GM10266 (cell line): ENCODE measurements at regions not wholly inside any gene's neighbourhood (a gene's known extent, or its start where the extent isn't known, plus 50 kb on each side); places are given as distances from the start of the nearest gene placed in this dataset.

ENCODE experiments used
- DNase-seq: peaks from one replicate; pipeline ENCODE4 v3.0.0; 2012; ENCODE audit errors: extremely low spot score
- TF ChIP-seq, protein P1 (sequence below): IDR thresholded peaks from 2 replicates; pipeline ENCODE4 v1.5.1; 2012; ENCODE audit warnings: mild to moderate bottlenecking, low read depth; ENCODE audit not compliant: control insufficient read depth, insufficient read depth; ENCODE audit errors: missing control alignments

- no peak for DNase-seq
- TF ChIP-seq, protein P1, sequence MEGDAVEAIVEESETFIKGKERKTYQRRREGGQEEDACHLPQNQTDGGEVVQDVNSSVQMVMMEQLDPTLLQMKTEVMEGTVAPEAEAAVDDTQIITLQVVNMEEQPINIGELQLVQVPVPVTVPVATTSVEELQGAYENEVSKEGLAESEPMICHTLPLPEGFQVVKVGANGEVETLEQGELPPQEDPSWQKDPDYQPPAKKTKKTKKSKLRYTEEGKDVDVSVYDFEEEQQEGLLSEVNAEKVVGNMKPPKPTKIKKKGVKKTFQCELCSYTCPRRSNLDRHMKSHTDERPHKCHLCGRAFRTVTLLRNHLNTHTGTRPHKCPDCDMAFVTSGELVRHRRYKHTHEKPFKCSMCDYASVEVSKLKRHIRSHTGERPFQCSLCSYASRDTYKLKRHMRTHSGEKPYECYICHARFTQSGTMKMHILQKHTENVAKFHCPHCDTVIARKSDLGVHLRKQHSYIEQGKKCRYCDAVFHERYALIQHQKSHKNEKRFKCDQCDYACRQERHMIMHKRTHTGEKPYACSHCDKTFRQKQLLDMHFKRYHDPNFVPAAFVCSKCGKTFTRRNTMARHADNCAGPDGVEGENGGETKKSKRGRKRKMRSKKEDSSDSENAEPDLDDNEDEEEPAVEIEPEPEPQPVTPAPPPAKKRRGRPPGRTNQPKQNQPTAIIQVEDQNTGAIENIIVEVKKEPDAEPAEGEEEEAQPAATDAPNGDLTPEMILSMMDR = no peak
These were observed 60.5 kb upstream of the SGK1 start for GRCh38 chr6:134378426-134378825.

GRCh38 chr6:134376785-134377184 lies 58.9 kb upstream of the SGK1 start:
- TF ChIP-seq, protein P1 = no peak
- DNase-seq = no peak

GRCh38 chr6:134375220-134375580 lies 57.3 kb upstream of the SGK1 start:
- no peak for DNase-seq
- TF ChIP-seq, protein P1 = no peak

- TF ChIP-seq, protein P1 = no peak
These were observed 56.7 kb upstream of the SGK1 start for GRCh38 chr6:134374491-134375219.

DNA sequence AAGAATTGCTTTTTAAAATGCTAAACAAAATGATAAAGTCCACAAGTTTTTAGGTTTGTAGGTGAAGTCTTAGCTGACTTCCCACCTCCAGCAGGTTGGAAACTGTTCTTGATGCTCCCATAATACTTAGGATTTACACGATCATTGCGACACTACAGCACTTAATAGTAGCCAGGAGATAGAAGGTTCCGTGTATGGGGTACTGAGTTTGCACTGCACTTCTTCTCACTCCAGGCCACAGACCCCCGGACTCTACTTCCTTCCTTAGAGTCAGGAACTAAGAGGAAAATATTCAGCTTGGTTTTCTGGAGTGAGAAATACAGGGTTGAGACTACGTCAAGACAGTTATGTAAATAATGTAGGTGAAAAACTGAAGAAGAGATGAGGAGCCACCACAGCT lies 56.1 kb upstream of the SGK1 start:
- no peak for DNase-seq
- TF ChIP-seq, protein P1 = no peak

More at GRCh38 chr6:134374491-134375219, 56.7 kb upstream of the SGK1 start:
- no peak for DNase-seq

DNA sequence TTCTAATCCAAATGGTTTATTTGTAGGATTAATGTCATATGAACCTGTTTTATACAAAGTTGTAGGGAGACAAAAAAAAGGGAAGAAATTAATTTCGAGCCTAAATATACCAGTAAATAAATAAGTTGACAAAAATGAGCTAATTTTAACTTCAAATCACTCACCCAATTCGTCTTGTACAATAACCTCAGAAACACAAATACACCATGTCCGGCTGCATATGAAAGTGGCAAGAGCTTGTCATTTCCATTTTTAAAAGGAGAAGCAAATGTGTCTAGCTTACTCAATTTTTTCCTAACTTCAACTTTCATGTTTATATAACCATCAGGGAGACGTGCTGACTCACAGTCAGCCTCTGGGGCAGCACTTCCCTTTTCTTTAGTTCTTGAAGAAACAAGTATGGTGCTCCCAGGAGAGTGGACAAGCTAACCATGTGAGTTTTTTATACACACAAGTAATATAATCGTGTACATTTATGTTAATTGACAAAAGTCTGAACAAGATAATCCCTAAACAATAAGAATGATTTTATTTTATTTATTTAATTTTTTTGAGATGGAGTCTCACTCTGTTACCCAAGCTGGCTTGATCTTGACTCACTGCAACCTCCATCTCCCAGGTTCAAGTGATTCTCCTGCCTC lies 55.5 kb upstream of the SGK1 start:
- peak; percentile 61 for DNase-seq
- TF ChIP-seq, protein P1 = no peak

DNA sequence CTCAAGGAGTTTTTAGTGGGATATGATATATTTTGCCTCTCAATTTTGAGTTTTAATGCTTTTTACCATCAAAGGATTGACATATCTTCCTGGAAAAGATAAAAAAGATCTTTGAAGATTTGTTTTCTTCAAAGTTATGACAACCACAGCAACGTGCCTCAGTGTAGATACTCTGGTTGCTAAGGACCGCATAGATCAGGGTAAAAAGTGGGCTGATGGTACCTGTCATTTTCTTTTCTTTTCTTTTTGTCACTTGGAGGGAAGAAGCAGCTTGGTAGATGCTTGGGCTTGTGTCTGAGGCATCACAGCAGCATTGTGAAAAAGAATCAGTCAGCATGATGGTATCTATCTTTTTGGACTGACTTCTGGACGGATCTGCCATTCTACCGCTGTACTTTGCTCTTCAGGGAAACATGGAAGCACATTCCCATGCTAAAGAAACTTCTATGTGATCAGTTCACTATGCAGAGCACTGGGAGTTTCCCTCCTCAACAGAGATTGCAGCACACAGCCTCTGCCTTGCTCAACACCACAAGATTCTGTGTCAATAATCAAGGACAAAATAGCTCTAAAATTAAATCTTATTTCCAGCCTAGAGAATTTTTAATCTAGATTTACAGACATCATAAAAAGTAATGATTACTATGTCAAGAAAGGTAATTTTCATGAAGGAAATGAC lies 54.8 kb upstream of the SGK1 start:
- TF ChIP-seq, protein P1 = no peak
- no peak for DNase-seq
